ENCODE measurements at regions not wholly inside any gene's neighbourhood (a gene's known extent, or its start where the extent isn't known, plus 50 kb on each side); places are given as distances from the start of the nearest gene placed in this dataset.

DNA sequence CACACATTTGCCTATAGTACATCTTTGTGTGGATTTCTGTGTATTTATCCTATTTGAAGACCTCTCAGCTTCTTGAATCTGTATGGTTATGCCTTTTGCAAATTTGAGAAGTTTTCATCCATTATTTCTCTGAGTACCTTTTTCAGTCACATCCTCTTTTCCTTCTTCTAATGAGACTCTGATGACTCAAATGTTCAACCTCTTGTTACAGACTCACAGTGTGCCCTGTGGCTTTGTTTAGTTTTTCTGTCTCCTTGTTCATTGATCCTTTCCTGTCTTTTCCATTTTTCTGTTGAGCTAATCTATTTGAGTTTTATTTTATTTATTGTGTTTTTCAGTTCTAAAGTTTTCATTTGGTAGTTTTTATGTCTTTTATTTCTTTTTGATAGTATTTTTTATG, 87.0 kb upstream of the LRP1B start:
- no peak for DNase-seq

DNA sequence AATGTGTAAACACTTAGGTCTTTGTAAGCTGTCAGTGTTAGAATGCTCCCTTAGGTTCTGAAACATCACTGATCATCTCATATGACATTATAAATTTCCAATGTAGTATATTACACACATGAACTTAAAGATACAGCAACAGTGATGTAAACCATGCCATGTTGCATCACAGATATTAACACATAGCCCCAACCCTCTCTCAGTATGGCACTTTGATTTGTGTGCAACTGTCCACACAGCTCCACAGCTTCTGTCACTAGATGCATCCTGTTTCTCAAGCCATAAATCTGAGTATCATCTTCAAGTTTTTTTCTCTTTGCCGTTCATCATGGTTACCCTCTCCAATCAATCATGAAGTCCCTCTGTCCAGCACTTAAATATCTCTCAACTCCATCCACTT, 69.2 kb upstream of the LRP1B start:
- no peak for DNase-seq

DNA sequence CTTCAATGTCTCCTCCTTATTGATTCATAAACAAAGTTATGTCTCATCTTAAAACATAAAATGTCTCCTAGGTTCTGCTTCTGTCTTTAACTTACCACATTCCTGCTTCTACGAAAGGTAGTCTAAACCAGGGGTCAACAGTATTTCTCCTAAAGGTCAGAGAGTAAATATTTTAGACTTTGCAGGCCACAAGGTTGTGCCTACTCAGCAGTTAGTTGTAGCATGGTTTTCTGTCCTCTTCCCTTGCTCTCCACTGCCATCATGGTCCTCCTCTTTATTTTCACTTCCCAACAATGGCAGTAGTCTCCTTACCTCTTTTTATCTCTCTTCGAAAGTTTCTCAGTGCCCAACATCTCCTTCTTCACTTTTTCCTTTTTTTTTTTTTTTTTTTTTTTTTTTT, 68.3 kb upstream of the LRP1B start:
- no peak for DNase-seq

DNA sequence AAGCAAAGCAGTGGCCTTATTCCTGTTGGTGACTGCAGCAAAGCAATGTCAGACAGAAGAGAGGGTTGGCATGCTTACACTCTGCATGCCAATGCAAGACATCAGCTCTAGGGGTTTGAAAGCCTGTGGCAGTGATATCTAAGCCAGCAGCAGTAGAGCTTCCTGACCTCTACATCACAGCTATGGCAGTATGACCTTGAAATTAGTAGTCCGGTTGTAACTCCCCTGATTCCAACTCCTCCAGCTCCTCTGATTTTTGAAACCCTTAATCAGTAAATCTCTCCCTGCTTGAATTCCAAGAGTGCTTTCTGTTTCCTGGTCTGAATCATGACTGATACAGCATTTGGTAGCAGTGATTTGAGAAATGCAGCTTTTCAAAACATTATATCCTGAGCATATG, 60.0 kb upstream of the LRP1B start:
- no peak for DNase-seq

DNA sequence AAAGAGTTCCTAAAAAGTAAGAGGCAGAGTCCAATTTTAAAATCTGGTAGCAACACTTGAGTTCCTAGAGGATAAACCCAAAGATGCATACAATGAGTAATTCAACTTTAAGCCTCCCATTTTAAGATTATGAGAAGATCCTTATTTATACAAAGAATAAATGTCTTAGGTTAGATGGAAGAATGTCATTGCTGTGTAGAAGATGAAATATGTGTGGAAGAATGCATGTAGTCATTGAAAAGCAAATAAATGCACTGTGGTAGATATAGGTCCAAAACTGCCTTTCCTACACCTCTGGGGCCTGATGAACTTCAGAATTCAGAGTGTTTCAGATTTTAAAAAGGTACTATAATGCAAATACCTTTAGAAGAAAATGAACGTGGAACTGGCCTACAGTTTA, 58.7 kb upstream of the LRP1B start:
- no peak for DNase-seq

DNA sequence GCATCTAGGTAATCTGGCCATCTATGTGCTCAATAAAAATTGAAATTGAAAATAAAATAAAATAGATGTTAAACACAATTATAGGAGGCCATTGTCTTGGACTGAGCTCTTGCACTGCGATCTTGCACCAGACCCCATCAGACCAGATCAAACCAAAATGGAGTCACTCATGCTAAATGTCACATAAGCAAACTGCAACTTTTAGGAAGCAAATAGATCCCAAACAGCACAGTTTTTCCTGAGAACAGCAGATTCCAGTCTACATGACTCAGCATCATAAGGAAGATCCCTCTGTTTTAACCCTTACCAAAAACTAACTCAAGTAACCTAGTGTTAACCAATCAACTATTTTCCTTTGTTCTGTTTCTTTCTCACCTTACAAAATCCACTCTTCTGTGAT, 57.7 kb upstream of the LRP1B start:
- no peak for DNase-seq

DNA sequence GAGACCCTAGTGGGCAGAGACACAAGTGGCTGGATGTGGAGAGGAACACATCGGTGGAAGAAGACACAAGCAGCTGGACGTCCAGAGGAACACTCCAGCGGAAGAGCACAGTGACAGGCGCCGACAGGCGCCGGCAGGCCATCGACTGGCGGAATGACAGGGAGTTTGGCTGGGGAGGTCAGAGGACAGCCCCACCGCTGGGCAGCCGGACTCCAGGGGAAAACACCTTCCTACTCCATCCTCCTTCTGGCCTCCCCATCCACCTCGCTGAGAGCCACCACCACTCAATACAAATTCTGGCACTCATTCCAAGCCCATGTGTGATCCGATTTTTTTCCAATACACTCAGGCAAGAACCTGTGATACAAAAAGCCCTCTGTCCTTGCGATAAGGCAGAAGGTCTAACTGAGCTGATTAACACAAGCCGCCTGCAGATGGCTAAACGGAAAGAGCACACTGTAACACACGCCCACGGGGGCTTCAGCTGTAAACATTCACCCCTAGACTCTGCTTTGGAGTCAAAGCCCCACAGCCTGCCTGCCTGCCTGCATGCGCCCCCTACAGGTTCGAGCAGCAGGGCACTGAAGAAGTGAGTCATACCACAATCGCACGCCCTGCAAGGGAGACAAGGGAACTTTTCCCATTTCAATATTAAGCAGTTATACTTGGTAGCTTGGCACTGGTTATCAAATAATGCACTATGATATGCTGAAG, 50.2 kb upstream of the LRP1B start:
- peak; percentile 9 for DNase-seq
